Caco-2 (cell line): ENCODE measurements at regions not wholly inside any gene's neighbourhood (a gene's known extent, or its start where the extent isn't known, plus 50 kb on each side); places are given as distances from the start of the nearest gene placed in this dataset.

ENCODE experiments used
- BruUV-seq: library from RNA; stranded (reverse); fragments of 400-500 nt; replicated peaks from 2 replicates; lab custom pipeline; 2021; lab: Mats Ljungman, UMichigan
- CTCF ChIA-PET: fragments of 300-600 bp; sonication (Branson Sonifier 250); formaldehyde crosslinking; loops from one replicate; lab custom pipeline; 2022; ENCODE audit warnings: antibody characterized with exemption; lab: Charles Lee
- POLR2A ChIA-PET: fragments of 300-600 bp; sonication (Branson Sonifier 250); formaldehyde crosslinking; loops from one replicate; lab custom pipeline; 2022; ENCODE audit warnings: antibody characterized with exemption; lab: Charles Lee
- DNase-seq, 2 experiments: peaks; one replicate each; pipeline versions ENCODE4 v3.0.0 to v3.0.0-alpha.2; 2020 to 2022
- H3K27me3 ChIP-seq: replicated peaks from 2 replicates; pipeline ENCODE4 v1.6.0; 2011; ENCODE audit warnings: low read length; ENCODE audit not compliant: control insufficient read depth, insufficient read depth
- H3K36me3 ChIP-seq: 2 replicates; pipeline ENCODE4 v1.5.1; 2011; ENCODE audit warnings: low read length; ENCODE audit not compliant: control insufficient read depth, insufficient read depth
- H3K4me1 ChIP-seq: fragments of 250-450 bp; sonication (Bioruptor Pico); 2 replicates; pipeline ENCODE4 v1.5.1; 2020; ENCODE audit warnings: mild to moderate bottlenecking
- H3K4me3 ChIP-seq: 2 replicates; pipeline ENCODE4 v1.5.1; 2011; ENCODE audit warnings: low read depth, mild to moderate bottlenecking, control low read depth, low read length
- H3K9me3 ChIP-seq: fragments of 250-450 bp; sonication (Bioruptor Pico); 2 replicates; pipeline ENCODE4 v1.5.1; 2020; ENCODE audit warnings: mild to moderate bottlenecking, moderate library complexity
- H3K27ac Mint-ChIP-seq: one replicate; pipeline ENCODE4 v1.8.0; 2022; ENCODE audit warnings: mixed read lengths; ENCODE audit not compliant: unreplicated experiment
- H3K27me3 Mint-ChIP-seq: one replicate; pipeline ENCODE4 v1.8.0; 2022; ENCODE audit warnings: mixed read lengths; ENCODE audit not compliant: insufficient read depth, unreplicated experiment
- H3K36me3 Mint-ChIP-seq: one replicate; pipeline ENCODE4 v1.8.0; 2022; ENCODE audit warnings: mild to moderate bottlenecking, mixed read lengths; ENCODE audit not compliant: insufficient read depth, unreplicated experiment
- H3K4me1 Mint-ChIP-seq: one replicate; pipeline ENCODE4 v1.8.0; 2022; ENCODE audit warnings: low read depth, mixed read lengths; ENCODE audit not compliant: unreplicated experiment
- H3K4me3 Mint-ChIP-seq: one replicate; pipeline ENCODE4 v1.8.0; 2022; ENCODE audit warnings: mild to moderate bottlenecking, moderate library complexity, mixed read lengths; ENCODE audit not compliant: unreplicated experiment
- H3K9me3 Mint-ChIP-seq: one replicate; pipeline ENCODE4 v1.8.0; 2022; ENCODE audit warnings: mixed read lengths; ENCODE audit not compliant: unreplicated experiment
- CTCF ChIP-seq, 2 experiments: fragments of 200-600 bp in 1 of 2; IDR thresholded peaks; 1 replicate in 1 of 2; 2 replicates in 1 of 2; pipeline versions ENCODE4 v1.5.1 to v1.8.0; 2011 to 2022; ENCODE audit warnings: antibody characterized with exemption in 1 of 2, control low read depth in 1 of 2, inconsistent platforms in 1 of 2, low read depth in 1 of 2, low read length in 1 of 2, mild to moderate bottlenecking in 1 of 2, moderate library complexity in 1 of 2; ENCODE audit not compliant: insufficient read depth in 1 of 2, severe bottlenecking in 1 of 2, unreplicated experiment in 1 of 2
- intact Hi-C: fragments of 100-400 bp; cut with micrococcal nuclease; formaldehyde crosslinking; loops from one replicate; pipeline ENCODE4 v1.10.0; 2022; ENCODE audit not compliant: unreplicated experiment

GRCh38 chr4:183789657-183790056 lies 115.5 kb upstream of the STOX2 start:
- H3K27me3 Mint-ChIP-seq, result no peaks in the 10 kb centered on the region
- no peaks in the 10 kb centered on the region for H3K9me3 ChIP-seq
- no peak overlapping the region for H3K4me3 ChIP-seq
- ChIA-PET POLR2A (no interaction called here), CTCF (no interaction called here)
- H3K4me1 Mint-ChIP-seq, result no peaks in the 10 kb centered on the region
- intact Hi-C loops, result no loop called here
- H3K27ac Mint-ChIP-seq, result no peak overlapping the region
- no peak for DNase-seq
- H3K4me3 Mint-ChIP-seq, result no peak overlapping the region
- no peaks in the 10 kb centered on the region for H3K36me3 Mint-ChIP-seq
- no peak for TF ChIP-seq CTCF (IDR thresholded peaks at IDR 0.05; ENCODE audit: insufficient read depth in 1 of 2, low read depth in 1 of 2, low read length in 1 of 2, severe bottlenecking in 1 of 2, unreplicated experiment in 1 of 2)
- no peaks in the 10 kb centered on the region for H3K27me3 ChIP-seq
- BruUV-seq, result no TSS peak
- peaks cover 9% of the 10 kb centered on the region for H3K9me3 Mint-ChIP-seq
- H3K4me1 ChIP-seq, result no peaks in the 10 kb centered on the region
- no peaks in the 10 kb centered on the region for H3K36me3 ChIP-seq

GRCh38 chr4:183790661-183791060 lies 114.4 kb upstream of the STOX2 start:
- Histone ChIP-seq H3K4me3 (no peak overlapping the region), H3K36me3 (no peaks in the 10 kb centered on the region), H3K27me3 (no peaks in the 10 kb centered on the region), H3K4me1 (no peaks in the 10 kb centered on the region), H3K9me3 (no peaks in the 10 kb centered on the region; the same call in 1 of the 2 replicates)
- no TSS peak for BruUV-seq
- no peaks in the 10 kb centered on the region for H3K36me3 Mint-ChIP-seq
- no peaks in the 10 kb centered on the region for H3K4me1 Mint-ChIP-seq
- H3K27me3 Mint-ChIP-seq, result no peaks in the 10 kb centered on the region
- peaks cover 9% of the 10 kb centered on the region for H3K9me3 Mint-ChIP-seq
- POLR2A ChIA-PET, result no interaction called here
- H3K27ac Mint-ChIP-seq, result no peak overlapping the region
- no peak for DNase-seq
- CTCF ChIA-PET, result no interaction called here
- no peak for TF ChIP-seq CTCF (IDR thresholded peaks at IDR 0.05; ENCODE audit: insufficient read depth in 1 of 2, low read depth in 1 of 2, low read length in 1 of 2, severe bottlenecking in 1 of 2, unreplicated experiment in 1 of 2)
- no peak overlapping the region for H3K4me3 Mint-ChIP-seq
- intact Hi-C loops, result no loop called here

DNA sequence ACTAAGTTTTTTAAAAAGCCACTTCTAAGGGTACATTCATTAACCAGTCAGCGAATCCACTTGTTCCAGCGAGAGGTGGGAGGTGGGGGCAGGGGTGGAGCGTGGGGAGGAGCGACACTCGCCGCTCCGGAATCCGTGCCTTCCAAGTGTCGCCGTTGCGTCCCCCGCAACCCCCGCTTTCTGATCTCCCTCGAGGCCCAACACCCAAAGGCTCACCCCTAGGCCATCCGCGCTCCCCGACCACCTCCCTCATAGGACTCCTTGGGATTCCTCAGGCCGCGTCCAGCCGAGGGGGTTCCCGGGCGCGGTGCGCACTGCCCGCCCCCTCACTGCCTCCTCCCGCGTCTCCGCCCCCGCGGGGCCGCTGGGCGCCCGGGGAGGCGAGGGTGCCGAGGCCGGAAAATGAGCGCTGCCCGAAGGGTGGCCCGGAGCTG lies 108.1 kb upstream of the STOX2 start:
- peak; percentile 27 to 38 for DNase-seq
- TF ChIP-seq CTCF (IDR thresholded peaks at IDR 0.05; ENCODE audit: insufficient read depth in 1 of 2, low read depth in 1 of 2, low read length in 1 of 2, severe bottlenecking in 1 of 2, unreplicated experiment in 1 of 2), result no peak
- no TSS peak for BruUV-seq
- Mint-ChIP-seq H3K9me3 (peaks cover 9% of the 10 kb centered on the region), H3K4me3 (peak overlapping the region; percentile 72), H3K27me3 (peaks cover 6% of the 10 kb centered on the region), H3K36me3 (no peaks in the 10 kb centered on the region), H3K27ac (no peak overlapping the region), H3K4me1 (no peaks in the 10 kb centered on the region)
- Histone ChIP-seq H3K27me3 (no peaks in the 10 kb centered on the region; the same call in 1 of the 2 replicates), H3K4me1 (no peaks in the 10 kb centered on the region), H3K4me3 (peak overlapping the region; percentile 53), H3K9me3 (no peaks in the 10 kb centered on the region; the same call in 1 of the 2 replicates), H3K36me3 (no peaks in the 10 kb centered on the region)
- ChIA-PET POLR2A (no interaction called here), CTCF (no interaction called here)
- intact Hi-C loops, result loop anchor here (5.0 kb wide), 1 partner anchor 75 kb away; no protein-coding TSS in a partner anchor
